H1 (cell line): ENCODE measurements at regions not wholly inside any gene's neighbourhood (a gene's known extent, or its start where the extent isn't known, plus 50 kb on each side); places are given as distances from the start of the nearest gene placed in this dataset.

ENCODE experiments used
- CTCF ChIA-PET: fragments of 300-600 bp; sonication (Branson Sonifier 250); formaldehyde crosslinking; loops from one replicate; lab custom pipeline; 2021; ENCODE audit not compliant: partially characterized antibody; lab: Charles Lee
- POLR2A ChIA-PET: fragments of 300-600 bp; sonication (Branson Sonifier 250); formaldehyde crosslinking; loops from one replicate; lab custom pipeline; 2021; ENCODE audit warnings: inconsistent platforms; ENCODE audit not compliant: partially characterized antibody; lab: Charles Lee
- DNase-seq, 2 experiments: peaks; one replicate each; pipeline versions ENCODE4 v3.0.0 to v3.0.0-alpha.2; 2010 to 2022; ENCODE audit warnings: low spot score in 2 of 2, low read depth in 1 of 2, mixed read lengths in 1 of 2
- FAIRE-seq: peaks from 2 replicates; lab custom pipeline; 2011; peaks lifted over from hg19 to GRCh38; lab: Jason Lieb, UNC
- H2AFZ ChIP-seq: 2 replicates; pipeline ENCODE4 v1.8.1; 2012; ENCODE audit warnings: low read length, inconsistent platforms
- H2AK5ac ChIP-seq: 2 replicates; pipeline ENCODE4 v1.6.1; 2013; ENCODE audit warnings: low read depth, low read length
- H2BK120ac ChIP-seq: replicated peaks from 2 replicates; pipeline ENCODE3; 2013; ENCODE audit warnings: low read depth, low read length, inconsistent platforms
- H2BK12ac ChIP-seq: 2 replicates; pipeline ENCODE4 v1.6.1; 2013; ENCODE audit warnings: low read depth, low read length
- H2BK15ac ChIP-seq: 2 replicates; pipeline ENCODE4 v1.6.1; 2013; ENCODE audit warnings: low read length
- H2BK20ac ChIP-seq: 2 replicates; pipeline ENCODE4 v1.6.1; 2013; ENCODE audit warnings: low read length
- H2BK5ac ChIP-seq: 2 replicates; pipeline ENCODE4 v1.6.1; 2013; ENCODE audit warnings: low read depth, low read length
- H3K14ac ChIP-seq: 2 replicates; pipeline ENCODE4 v1.6.1; 2013; ENCODE audit warnings: inconsistent platforms; ENCODE audit not compliant: insufficient read length
- H3K18ac ChIP-seq: 2 replicates; pipeline ENCODE4 v1.6.1; 2013; ENCODE audit warnings: low read length; ENCODE audit errors: extremely low read depth
- H3K23ac ChIP-seq: 2 replicates; pipeline ENCODE4 v1.6.1; 2013; ENCODE audit warnings: inconsistent platforms; ENCODE audit not compliant: insufficient read length
- H3K23me2 ChIP-seq: 2 replicates; pipeline ENCODE4 v1.6.1; 2013; ENCODE audit warnings: low read depth, low read length
- H3K27ac ChIP-seq: 2 replicates; pipeline ENCODE4 v1.6.1; 2011; ENCODE audit warnings: low read depth, low read length, inconsistent platforms
- H3K27me3 ChIP-seq, 4 experiments: replicated peaks in 1 of 4; 1 replicate in 1 of 4; 2 replicates in 3 of 4; pipeline versions ENCODE4 v1.6.1 to v1.8.1; 2011 to 2013; ENCODE audit warnings: low read length in 3 of 4, mild to moderate bottlenecking in 3 of 4, inconsistent platforms in 2 of 4, mixed read lengths in 2 of 4, moderate library complexity in 1 of 4; ENCODE audit not compliant: control insufficient read depth in 3 of 4, insufficient read depth in 3 of 4; ENCODE audit errors: extremely low read depth in 1 of 4
- H3K36me3 ChIP-seq, 4 experiments: 2 replicates each; pipeline versions ENCODE4 v1.6.1 to v1.8.1; 2011 to 2013; ENCODE audit warnings: mild to moderate bottlenecking in 4 of 4, low read length in 3 of 4, moderate library complexity in 2 of 4, control low read depth in 1 of 4, inconsistent platforms in 1 of 4; ENCODE audit not compliant: insufficient read depth in 4 of 4, control insufficient read depth in 2 of 4
- H3K4ac ChIP-seq: replicated peaks from 2 replicates; pipeline ENCODE3; 2013; ENCODE audit warnings: low read length, low read depth, mixed read lengths, inconsistent platforms; ENCODE audit not compliant: insufficient read length
- H3K4me1 ChIP-seq, 4 experiments: replicated peaks in 1 of 4; 1 replicate in 1 of 4; 2 replicates in 3 of 4; pipeline versions ENCODE4 v1.6.1 to v1.8.1; 2011 to 2013; ENCODE audit warnings: low read length in 3 of 4, inconsistent platforms in 2 of 4, mixed read lengths in 1 of 4; ENCODE audit not compliant: insufficient read depth in 4 of 4, control insufficient read depth in 3 of 4
- H3K4me2 ChIP-seq, 2 experiments: 2 replicates each; pipeline versions ENCODE4 v1.6.1 to v1.8.1; 2011 to 2013; ENCODE audit warnings: low read depth in 2 of 2, low read length in 2 of 2, control low read depth in 1 of 2, inconsistent platforms in 1 of 2, mild to moderate bottlenecking in 1 of 2; ENCODE audit not compliant: insufficient read depth in 1 of 2
- H3K4me3 ChIP-seq, 4 experiments: fragments of 200-600, 300-600 bp in 1 of 4; sonication (generic), shearing (Covaris generic), sonication (Bioruptor Twin) in 1 of 4; 2 replicates each; pipeline versions ENCODE4 v1.5.1 to v1.8.1; 2011 to 2016; ENCODE audit warnings: low read length in 4 of 4, low read depth in 3 of 4, control low read depth in 2 of 4, inconsistent platforms in 2 of 4, mild to moderate bottlenecking in 2 of 4, mixed read lengths in 1 of 4, moderate library complexity in 1 of 4; ENCODE audit not compliant: insufficient read depth in 2 of 4; ENCODE audit errors: extremely low read depth in 1 of 4
- H3K56ac ChIP-seq: replicated peaks from 2 replicates; pipeline ENCODE3; 2013; ENCODE audit warnings: low read depth, mild to moderate bottlenecking, mixed read lengths, low read length, inconsistent platforms; ENCODE audit not compliant: insufficient read length
- H3K79me1 ChIP-seq: 2 replicates; pipeline ENCODE4 v1.6.1; 2013; ENCODE audit warnings: low read depth, low read length, control low read depth
- H3K79me2 ChIP-seq, 2 experiments: 2 replicates each; pipeline versions ENCODE4 v1.6.1 to v1.8.1; 2012 to 2013; ENCODE audit warnings: low read length in 2 of 2, mild to moderate bottlenecking in 2 of 2, inconsistent platforms in 1 of 2; ENCODE audit not compliant: insufficient read depth in 2 of 2, control insufficient read depth in 1 of 2
- H3K9ac ChIP-seq, 4 experiments: replicated peaks in 1 of 4; 1 replicate in 1 of 4; 2 replicates in 3 of 4; pipeline versions ENCODE4 v1.6.1 to v1.8.1; 2011 to 2013; ENCODE audit warnings: low read depth in 3 of 4, low read length in 3 of 4, control low read depth in 2 of 4, mild to moderate bottlenecking in 2 of 4, moderate library complexity in 2 of 4, inconsistent platforms in 1 of 4; ENCODE audit errors: extremely low read depth in 1 of 4
- H3K9me3 ChIP-seq, 2 experiments: 2 replicates each; pipeline versions ENCODE4 v1.6.1 to v1.8.1; 2012 to 2013; ENCODE audit warnings: mild to moderate bottlenecking in 2 of 2, moderate library complexity in 2 of 2, control low read depth in 1 of 2, inconsistent platforms in 1 of 2, low read depth in 1 of 2, low read length in 1 of 2, mixed read lengths in 1 of 2; ENCODE audit not compliant: insufficient read depth in 2 of 2
- H4K20me1 ChIP-seq, 2 experiments: replicated peaks in 1 of 2; 2 replicates each; pipeline versions ENCODE3 to v1.8.1; 2011 to 2013; ENCODE audit warnings: inconsistent platforms in 2 of 2, low read length in 2 of 2, mild to moderate bottlenecking in 1 of 2; ENCODE audit not compliant: insufficient read depth in 2 of 2, control insufficient read depth in 1 of 2
- H4K5ac ChIP-seq: 2 replicates; pipeline ENCODE4 v1.6.1; 2013; ENCODE audit warnings: low read length, low read depth, mixed read lengths, inconsistent platforms; ENCODE audit not compliant: insufficient read length
- H4K8ac ChIP-seq: 2 replicates; pipeline ENCODE4 v1.8.0; 2013; ENCODE audit warnings: mild to moderate bottlenecking, moderate library complexity, low read length, inconsistent platforms; ENCODE audit not compliant: insufficient read depth; ENCODE audit errors: extremely low read depth
- H4K91ac ChIP-seq: replicated peaks from 2 replicates; pipeline ENCODE3; 2013; ENCODE audit warnings: low read length, mixed read lengths, inconsistent platforms; ENCODE audit not compliant: insufficient read length
- JUND ChIP-seq: IDR thresholded peaks from 2 replicates; pipeline ENCODE4 v1.6.1; 2011; ENCODE audit warnings: mild to moderate bottlenecking, improper control_type of control experiment, low read length
- POU5F1 ChIP-seq: IDR thresholded peaks from 2 replicates; pipeline ENCODE4 v1.6.1; 2011; ENCODE audit warnings: low read depth, mild to moderate bottlenecking, low read length, moderate library complexity
- RBBP5 ChIP-seq: IDR thresholded peaks from 2 replicates; pipeline ENCODE4 v1.7.1; 2012; ENCODE audit warnings: low read depth, mild to moderate bottlenecking, inconsistent platforms, low read length, moderate library complexity, borderline replicate concordance
- WGBS, 2 experiments: shearing (Covaris generic) in 1 of 2; methylation state at CpG; one replicate each; pipeline versions ENCODE4 v1.1.6 to v1.1.7; 2013 to 2015; ENCODE audit warnings: low lambda C conversion rate in 2 of 2, mixed read lengths in 2 of 2, inconsistent platforms in 1 of 2, low coverage in 1 of 2, missing lambda C conversion rate in 1 of 2; ENCODE audit not compliant: insufficient replicate concordance in 2 of 2, insufficient coverage in 1 of 2, insufficient read length in 1 of 2; ENCODE audit errors: extremely low coverage in 1 of 2, missing lambda C conversion rate in 1 of 2; 5-methylcytosine and 5-hydroxymethylcytosine counted together

- H2BK5ac ChIP-seq: peak overlapping the region; percentile 18; the same call in 1 of the 2 replicates
- H2AK5ac ChIP-seq: no peak overlapping the region
- H3K9me3 ChIP-seq: no peaks in the 10 kb centered on the region
- no peak overlapping the region for H3K4me3 ChIP-seq
- no peak overlapping the region for H4K91ac ChIP-seq
- POLR2A ChIA-PET: no interaction called here
- no peaks in the 10 kb centered on the region for H3K79me1 ChIP-seq
- DNase-seq (peak in 1 of 2 experiments; percentile 10), FAIRE-seq (no peak)
- H3K14ac ChIP-seq: no peak overlapping the region
- H4K5ac ChIP-seq: no peak overlapping the region
- no peak overlapping the region for H2BK20ac ChIP-seq
- no peak overlapping the region for H3K18ac ChIP-seq
- WGBS, 2 experiments: 45% methylated on average over 2 of the region's 2 CpGs; no CpG with 5 or more reads in 1 of the 2 experiments
- no peak overlapping the region for H3K4ac ChIP-seq
- no peak for TF ChIP-seq POU5F1
- TF ChIP-seq JUND: peak; percentile 60; the same call in 1 of the 2 replicates
- TF ChIP-seq RBBP5: no peak
- TF ChIP-seq, all 59 proteins: peak for 1
- H2BK120ac ChIP-seq: no peak overlapping the region
- no peak overlapping the region for H3K27ac ChIP-seq
- H3K23me2 ChIP-seq: no peaks in the 10 kb centered on the region
- H2BK15ac ChIP-seq: no peak overlapping the region
- peaks cover 0 to 4% (median 2%) of the 10 kb centered on the region in 4 experiments; a peak in 3 of 7 replicates for H3K4me1 ChIP-seq
- H4K20me1 ChIP-seq: no peaks in the 10 kb centered on the region
- no peaks in the 10 kb centered on the region for H3K36me3 ChIP-seq
- H3K4me2 ChIP-seq: no peak overlapping the region
- no peak overlapping the region for H4K8ac ChIP-seq
- no peaks in the 10 kb centered on the region for H3K27me3 ChIP-seq
- no peak overlapping the region for H3K23ac ChIP-seq
- no peak overlapping the region for H3K9ac ChIP-seq
- H2BK12ac ChIP-seq: no peak overlapping the region
- H3K79me2 ChIP-seq: no peaks in the 10 kb centered on the region
- no peak overlapping the region for H2AFZ ChIP-seq
- CTCF ChIA-PET: interaction anchor here (1.7 kb wide), 1 partner anchor 82 kb away, joined by 6 read pairs; no protein-coding TSS in a partner anchor
- no peak overlapping the region for H3K56ac ChIP-seq
These were observed 51.2 kb upstream of the C1QTNF7 start for GRCh38 chr4:15376594-15376993.
